ENCODE measurements at regions not wholly inside any gene's neighbourhood (a gene's known extent, or its start where the extent isn't known, plus 50 kb on each side); places are given as distances from the start of the nearest gene placed in this dataset.
A peak's percentile ranks its signal among the peaks of the same experiment; 100 is the strongest.
"Not testable (repeated sequence)": the region's sequence is repeated elsewhere in the genome, so short reads cannot be mapped to it uniquely, and the experiment has no call there.

- ATAC-seq (no peak), DNase-seq (no peak)
- intact Hi-C loops (cut with micrococcal nuclease), result no loop called here
Measured at GRCh38 chr1:70490153-70490552, 79.1 kb downstream of the CTH start.

GRCh38 chr1:70495370-70495769, 84.3 kb downstream of the CTH start:
- intact Hi-C loops (cut with micrococcal nuclease), result no loop called here
- ATAC-seq (no peak), DNase-seq (no peak)

- ATAC-seq, result no peak
- no peak for DNase-seq
- intact Hi-C loops (cut with micrococcal nuclease), result no loop called here
Measured at GRCh38 chr1:70496181-70496580, 85.1 kb downstream of the CTH start.

- intact Hi-C loops (cut with micrococcal nuclease), result no loop called here
- no peak for DNase-seq
- ATAC-seq, result no peak
Measured at GRCh38 chr1:70497152-70497551, 86.1 kb downstream of the CTH start.

GRCh38 chr1:70498666-70499065, 87.6 kb downstream of the CTH start:
- intact Hi-C loops (cut with micrococcal nuclease), result no loop called here
- no peak for DNase-seq
- no peak for ATAC-seq

- intact Hi-C loops (cut with micrococcal nuclease), result no loop called here
- no peak for ATAC-seq
- no peak for DNase-seq
Measured at GRCh38 chr1:70499695-70500094, 88.6 kb downstream of the CTH start.

GRCh38 chr1:70503358-70503757, 92.3 kb downstream of the CTH start:
- intact Hi-C loops (cut with micrococcal nuclease), result no loop called here
- DNase-seq (no peak), ATAC-seq (no peak)

- ATAC-seq (no peak), DNase-seq (no peak)
- intact Hi-C loops (cut with micrococcal nuclease), result no loop called here
Measured at GRCh38 chr1:70504176-70504820, 93.2 kb downstream of the CTH start.

GRCh38 chr1:70504821-70505193, 93.7 kb downstream of the CTH start:
- ATAC-seq, result no peak
- intact Hi-C loops (cut with micrococcal nuclease), result no loop called here
- DNase-seq, result no peak

GRCh38 chr1:70507991-70508390, 96.9 kb downstream of the CTH start:
- DNase-seq; intact Hi-C loops (cut with micrococcal nuclease); ATAC-seq: not testable (repeated sequence)

GRCh38 chr1:70509996-70510876, 99.2 kb downstream of the CTH start:
- DNase-seq (no peak), ATAC-seq (peak; percentile 70)
- intact Hi-C loops (cut with micrococcal nuclease), result loop anchor here (2.0 kb wide), 1 partner anchor 375 kb away; no protein-coding TSS in a partner anchor

- ATAC-seq (no peak), DNase-seq (no peak)
- intact Hi-C loops (cut with micrococcal nuclease), result no loop called here
Measured at GRCh38 chr1:70517444-70517843, 106.4 kb downstream of the CTH start.

GRCh38 chr1:70518106-70518505, 107.0 kb downstream of the CTH start:
- intact Hi-C loops (cut with micrococcal nuclease), result no loop called here
- no peak for DNase-seq

GRCh38 chr1:70528590-70529333, 117.7 kb downstream of the CTH start:
- DNase-seq, result no peak
- ATAC-seq, result peak; percentile 65
- intact Hi-C loops (cut with micrococcal nuclease), result loop anchor here (2.0 kb wide), 1 partner anchor 522 kb away; no protein-coding TSS in a partner anchor

More at GRCh38 chr1:70518106-70518505, 107.0 kb downstream of the CTH start:
- no peak for ATAC-seq

- DNase-seq (no peak), ATAC-seq (peak; percentile 18)
- intact Hi-C loops (cut with micrococcal nuclease), result no loop called here
Measured at GRCh38 chr1:70536708-70537366, 125.8 kb downstream of the CTH start.

GRCh38 chr1:70537788-70538187, 126.7 kb downstream of the CTH start:
- ATAC-seq (no peak), DNase-seq (no peak)
- intact Hi-C loops (cut with micrococcal nuclease), result no loop called here

- intact Hi-C loops (cut with micrococcal nuclease), result no loop called here
- ATAC-seq (no peak), DNase-seq (no peak)
Measured at GRCh38 chr1:70542030-70542429, 131.0 kb downstream of the CTH start.

- no peak for DNase-seq
- intact Hi-C loops (cut with micrococcal nuclease), result no loop called here
- ATAC-seq, result no peak
Measured at GRCh38 chr1:70542856-70543255, 131.8 kb downstream of the CTH start.

- intact Hi-C loops (cut with micrococcal nuclease), result no loop called here
Measured at GRCh38 chr1:70546726-70547125, 135.7 kb downstream of the CTH start.

More at GRCh38 chr1:70546726-70547125, 135.7 kb downstream of the CTH start:
- ATAC-seq (no peak), DNase-seq (no peak)
